ENCODE measurements at regions not wholly inside any gene's neighbourhood (a gene's known extent, or its start where the extent isn't known, plus 50 kb on each side); places are given as distances from the start of the nearest gene placed in this dataset.

DNA sequence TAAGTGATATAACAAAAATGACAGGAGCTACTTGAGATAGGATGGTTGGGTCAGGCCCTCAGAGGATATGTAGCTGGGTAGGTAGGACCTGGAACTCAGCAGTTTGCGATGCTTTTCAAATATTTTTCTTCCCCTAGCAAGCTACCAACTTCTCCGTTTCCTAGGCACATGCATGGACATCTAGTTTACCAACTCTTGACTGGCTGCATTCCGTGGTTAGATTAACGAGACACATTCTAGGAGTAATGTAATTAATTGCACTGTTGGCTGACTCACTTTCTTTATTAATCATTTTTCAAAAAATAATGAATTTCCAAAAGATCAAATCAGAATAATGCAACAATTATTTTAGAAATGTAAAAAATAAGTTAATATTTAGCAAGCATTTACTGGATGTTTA, 95.9 kb downstream of the MACIR start:
- H3K4me3 ChIP-seq (ENCODE audit: low read length) = no peak overlapping the region
- no peak for TF ChIP-seq CTCF (conservative IDR thresholded peaks at IDR 0.05; ENCODE audit: low read length)
- DNase-seq (ENCODE audit: low read depth) = no peak

GRCh38 chr5:103353581-103353980, 95.0 kb downstream of the MACIR start:
- no peak for DNase-seq (ENCODE audit: low read depth)
- H3K4me3 ChIP-seq (ENCODE audit: low read length) = no peak overlapping the region
- TF ChIP-seq CTCF (conservative IDR thresholded peaks at IDR 0.05; ENCODE audit: low read length) = no peak

- DNase-seq (ENCODE audit: low read depth) = no peak
- no peak for TF ChIP-seq CTCF (conservative IDR thresholded peaks at IDR 0.05; ENCODE audit: low read length)
- H3K4me3 ChIP-seq (ENCODE audit: low read length) = no peak overlapping the region
Measured at GRCh38 chr5:103347716-103348423, 89.3 kb downstream of the MACIR start.

- TF ChIP-seq CTCF (conservative IDR thresholded peaks at IDR 0.05; ENCODE audit: low read length) = no peak
- no peak overlapping the region for H3K4me3 ChIP-seq (ENCODE audit: low read length)
- no peak for DNase-seq (ENCODE audit: low read depth)
Measured at GRCh38 chr5:103346162-103346748, 87.7 kb downstream of the MACIR start.

DNA sequence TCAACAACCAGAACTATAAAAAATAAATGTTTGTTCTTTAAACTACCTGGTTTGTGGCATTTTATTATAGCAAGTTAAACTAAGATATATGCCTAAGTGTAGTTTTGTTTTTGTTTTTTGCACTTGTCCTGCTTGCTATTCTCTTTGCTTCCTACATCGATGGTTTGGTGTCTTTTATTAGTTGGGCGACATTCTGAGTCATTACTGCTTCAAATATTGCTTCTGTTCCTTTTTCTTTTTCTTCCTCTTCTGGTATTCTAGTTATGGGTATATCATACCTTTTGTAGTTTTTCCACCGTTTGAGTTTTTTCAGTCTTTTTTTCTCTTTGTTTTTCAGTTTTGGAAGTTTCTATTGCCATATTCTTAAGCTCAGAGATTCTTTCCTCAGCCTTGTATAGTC, 86.9 kb downstream of the MACIR start:
- no peak for DNase-seq (ENCODE audit: low read depth)
- no peak for TF ChIP-seq CTCF (conservative IDR thresholded peaks at IDR 0.05; ENCODE audit: low read length)
- no peak overlapping the region for H3K4me3 ChIP-seq (ENCODE audit: low read length)

DNA sequence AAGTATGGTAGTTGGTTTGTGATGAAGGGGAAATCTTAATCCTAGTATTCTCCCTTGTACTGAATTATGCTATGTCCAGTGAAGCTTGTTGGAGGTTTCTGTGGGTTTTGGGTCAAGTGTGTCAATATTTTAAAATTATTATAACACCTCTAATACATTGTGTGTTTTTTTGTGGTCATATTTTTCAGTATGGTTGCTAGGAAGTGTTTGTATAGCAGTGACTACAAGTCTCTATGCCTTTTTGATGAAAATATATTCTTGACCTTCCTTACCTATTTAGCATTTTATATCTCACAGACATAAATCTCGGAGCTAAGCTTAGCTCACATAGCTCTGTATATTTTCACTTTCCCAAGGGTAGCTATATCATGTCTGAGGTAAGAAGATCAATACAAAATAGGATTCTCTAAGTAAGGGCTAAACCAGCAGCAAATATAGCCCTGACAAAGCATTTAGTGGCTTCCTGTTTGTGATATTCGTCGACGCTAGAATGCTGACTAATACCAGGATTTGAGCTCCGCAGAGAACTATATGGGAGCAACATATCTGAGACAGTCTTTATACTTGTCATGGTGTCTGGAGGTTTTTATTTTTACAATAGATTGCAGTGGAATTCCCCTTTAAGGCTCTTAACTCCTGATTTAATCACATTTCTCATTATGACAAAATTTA, 82.3 kb downstream of the MACIR start:
- H3K4me3 ChIP-seq (ENCODE audit: low read length) = no peak overlapping the region
- no peak for TF ChIP-seq CTCF (conservative IDR thresholded peaks at IDR 0.05; ENCODE audit: low read length)
- peak; percentile 15 for DNase-seq (ENCODE audit: low read depth)

- no peak for TF ChIP-seq CTCF (conservative IDR thresholded peaks at IDR 0.05; ENCODE audit: low read length)
- DNase-seq (ENCODE audit: low read depth) = no peak
Measured at GRCh38 chr5:103340132-103340531, 81.6 kb downstream of the MACIR start.

More at GRCh38 chr5:103340132-103340531, 81.6 kb downstream of the MACIR start:
- H3K4me3 ChIP-seq (ENCODE audit: low read length) = no peak overlapping the region
